Stimulated activated CD8-positive, alpha-beta memory T cell treated with anti-CD3 and anti-CD28 coated beads, Interleukin-7, amount 100 ng/mL, for 4 hours (primary cell): ENCODE measurements at regions not wholly inside any gene's neighbourhood (a gene's known extent, or its start where the extent isn't known, plus 50 kb on each side); places are given as distances from the start of the nearest gene placed in this dataset.
"Not testable (repeated sequence)": the region's sequence is repeated elsewhere in the genome, so short reads cannot be mapped to it uniquely, and the experiment has no call there.

Source experiments
- DNase-seq, 2 donors: peaks; one replicate each; pipeline ENCODE4 v3.0.0-alpha.2; 2020; ENCODE audit warnings: low read depth in 2 of 2

DNA sequence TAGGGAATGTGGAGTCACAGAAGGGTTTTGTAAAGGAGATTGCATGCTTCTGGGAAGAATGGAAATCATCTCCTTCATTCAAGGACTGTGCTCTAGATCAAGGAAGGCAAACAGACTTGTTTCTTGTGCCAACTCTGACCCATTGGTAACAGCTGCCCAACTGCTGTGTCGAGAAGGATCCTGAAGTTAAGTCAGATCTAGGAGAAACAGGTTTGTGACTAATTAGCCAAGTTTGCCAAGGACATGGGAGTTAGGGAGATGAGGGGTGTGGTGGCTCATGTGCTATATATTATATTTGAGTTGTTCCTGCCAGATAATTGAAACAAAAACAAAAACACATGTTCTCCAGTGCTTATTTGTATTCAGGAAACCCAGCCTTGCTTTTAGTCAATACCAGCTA, 251.2 kb upstream of the USP24 start:
- no peak for DNase-seq

DNA sequence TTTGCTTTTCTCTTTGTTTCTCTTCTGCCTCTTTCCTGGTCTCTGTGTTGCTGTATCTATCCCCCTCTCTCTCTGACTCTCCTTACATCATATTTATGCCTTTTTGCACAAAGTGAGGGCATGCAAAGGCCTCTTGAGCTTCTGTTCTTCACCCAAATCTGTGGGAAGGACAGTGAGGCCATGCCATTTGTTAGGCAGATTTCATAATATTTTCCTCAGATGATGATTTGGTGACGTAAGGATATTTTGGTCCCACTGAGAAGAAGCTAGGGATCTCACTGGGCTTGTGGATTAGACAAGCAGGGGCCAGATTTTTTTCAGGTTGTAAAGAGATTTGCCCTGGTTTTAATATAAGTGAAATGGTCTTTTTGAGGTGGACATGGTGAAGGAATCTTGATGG, 249.4 kb upstream of the USP24 start:
- no peak for DNase-seq

DNA sequence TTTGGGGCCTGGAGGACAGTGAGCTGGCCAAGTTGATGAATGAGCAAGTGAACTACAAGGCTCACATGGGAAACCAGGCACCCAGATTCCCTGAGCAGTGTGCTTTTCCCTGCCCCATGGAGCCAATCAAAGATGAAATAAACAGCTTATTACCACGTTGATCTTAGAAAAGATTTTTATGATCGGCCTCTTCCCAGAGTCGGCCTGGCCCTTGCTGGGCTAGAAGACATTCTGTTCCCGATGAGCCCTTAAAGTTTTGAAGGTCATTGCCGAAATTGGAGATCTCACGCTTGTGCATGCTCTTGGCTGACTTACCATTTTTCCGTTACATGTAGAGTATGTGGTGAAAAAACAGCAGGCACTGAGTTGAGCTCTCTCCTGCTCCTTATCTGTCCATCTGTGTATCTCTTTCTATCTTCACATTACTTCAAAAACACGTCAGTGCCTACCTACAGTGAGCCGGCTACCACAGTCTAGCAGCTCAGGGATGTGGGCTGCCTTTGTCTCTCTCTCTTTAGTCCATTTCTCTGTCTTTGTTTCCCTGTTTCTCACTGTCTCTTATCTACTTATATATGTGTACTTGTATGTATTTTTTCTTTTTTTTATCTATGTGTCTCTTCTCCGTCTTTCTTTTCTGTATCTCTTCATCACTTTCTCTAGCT, 248.8 kb upstream of the USP24 start:
- no peak for DNase-seq

DNA sequence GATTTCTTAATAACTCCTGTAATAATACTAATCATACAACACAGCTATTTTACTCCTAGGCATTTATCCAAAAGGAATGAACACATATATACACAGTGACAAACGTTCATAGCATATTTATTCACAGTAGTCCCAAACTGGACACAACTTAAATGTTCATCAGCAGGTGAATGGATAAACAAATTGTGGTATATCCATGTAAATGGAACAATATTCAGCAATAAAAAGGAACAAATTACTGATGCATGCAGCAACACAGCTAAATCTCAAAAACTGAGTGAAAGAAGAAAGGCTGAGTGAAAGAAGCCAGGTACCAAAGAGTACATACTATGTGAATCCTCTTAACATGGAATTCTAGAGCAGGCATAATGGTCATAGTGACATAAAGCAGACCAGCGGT, 242.7 kb upstream of the USP24 start:
- DNase-seq = no peak

DNA sequence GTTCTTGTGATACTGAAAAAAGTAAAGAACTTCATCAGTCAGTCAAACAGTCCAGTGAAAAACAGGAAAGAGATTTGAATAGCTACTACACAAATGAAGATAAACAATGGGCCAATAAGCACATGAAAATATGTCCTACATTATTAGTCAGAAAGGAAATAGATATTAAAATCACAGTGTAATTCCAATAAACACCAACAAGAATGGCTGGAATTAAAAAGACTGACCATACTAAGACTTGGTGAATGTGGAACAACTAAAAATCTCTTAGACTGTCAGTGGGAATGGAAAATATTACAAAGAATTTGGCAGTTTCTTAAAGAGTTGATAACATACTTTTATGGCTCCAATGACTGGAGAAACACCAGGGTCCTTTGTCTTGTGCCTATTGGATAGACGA, 241.8 kb upstream of the USP24 start:
- no peak for DNase-seq

DNA sequence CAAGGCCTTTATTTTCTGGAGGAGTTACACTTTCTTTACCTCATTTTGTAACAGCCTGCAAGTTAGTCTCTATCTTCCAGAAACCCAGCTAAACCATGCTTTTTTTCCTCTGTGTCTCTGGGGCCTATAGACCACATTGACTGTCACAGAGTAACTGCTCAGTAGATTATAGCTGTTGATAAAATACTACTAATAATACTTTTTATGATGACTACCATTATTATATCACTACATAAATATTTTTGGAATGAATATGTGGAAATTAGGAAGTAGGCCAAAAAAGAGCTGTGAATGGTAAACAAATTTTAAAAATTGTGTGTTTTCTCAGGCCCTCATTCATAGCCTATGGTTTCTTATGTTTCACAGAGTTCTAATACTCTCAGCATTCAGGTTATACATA, 233.1 kb upstream of the USP24 start:
- no peak for DNase-seq

DNA sequence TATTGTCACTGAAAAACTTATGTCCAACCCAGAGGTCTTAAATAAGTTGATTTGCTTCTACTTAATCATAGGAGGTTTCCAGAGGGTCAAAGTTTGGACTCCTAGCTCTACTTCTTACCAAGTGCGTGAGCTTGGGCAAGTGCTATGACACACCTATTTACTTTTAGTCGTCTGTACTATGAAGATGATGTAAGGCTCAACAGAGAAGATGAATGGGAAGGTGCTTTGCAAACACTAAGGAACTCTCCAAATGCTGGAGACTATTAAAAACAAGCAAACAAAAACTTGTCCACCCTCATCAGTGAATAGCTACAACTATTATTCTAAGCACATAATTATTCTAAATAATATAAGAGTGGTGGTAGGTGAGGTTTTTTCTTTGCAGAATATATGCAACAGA, 232.3 kb upstream of the USP24 start:
- DNase-seq = no peak

DNA sequence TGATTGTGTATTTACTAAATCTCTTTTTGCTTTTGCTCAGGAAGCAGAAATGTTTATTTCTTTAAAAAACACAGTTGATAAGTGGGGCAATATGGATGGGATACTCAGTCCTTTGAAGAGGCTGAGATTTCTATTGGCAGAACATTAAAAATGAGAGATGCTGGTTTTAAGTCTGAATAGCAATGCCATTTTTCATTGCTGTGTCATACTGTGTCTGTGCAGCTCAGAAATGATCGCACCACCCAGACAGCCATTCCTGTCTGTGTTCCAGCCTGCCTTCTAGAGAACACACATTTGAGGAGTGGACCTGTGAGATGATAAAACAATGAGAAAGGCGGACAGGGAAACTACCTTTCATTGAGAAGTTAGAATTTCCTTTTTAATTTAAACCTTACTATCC, 231.2 kb upstream of the USP24 start:
- no peak for DNase-seq

DNA sequence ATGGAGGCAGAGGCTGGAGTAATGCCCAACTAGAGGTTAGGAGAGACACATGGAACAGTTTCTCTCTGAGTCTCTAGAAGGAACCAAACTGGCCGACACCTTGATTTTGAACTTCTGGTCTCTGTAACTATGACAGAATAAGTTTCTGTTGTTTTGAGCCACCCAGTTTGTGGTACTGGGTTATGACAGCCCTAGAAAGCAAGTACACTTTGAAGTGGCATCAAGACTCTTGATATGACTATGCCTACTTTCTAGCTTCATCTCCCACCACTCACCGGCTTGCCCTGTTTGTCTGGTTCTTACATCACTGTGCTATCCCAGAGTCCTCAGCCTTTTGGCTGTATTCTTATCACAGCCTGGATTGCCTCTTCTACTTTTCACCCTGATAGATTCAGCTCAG, 230.3 kb upstream of the USP24 start:
- DNase-seq = no peak

DNA sequence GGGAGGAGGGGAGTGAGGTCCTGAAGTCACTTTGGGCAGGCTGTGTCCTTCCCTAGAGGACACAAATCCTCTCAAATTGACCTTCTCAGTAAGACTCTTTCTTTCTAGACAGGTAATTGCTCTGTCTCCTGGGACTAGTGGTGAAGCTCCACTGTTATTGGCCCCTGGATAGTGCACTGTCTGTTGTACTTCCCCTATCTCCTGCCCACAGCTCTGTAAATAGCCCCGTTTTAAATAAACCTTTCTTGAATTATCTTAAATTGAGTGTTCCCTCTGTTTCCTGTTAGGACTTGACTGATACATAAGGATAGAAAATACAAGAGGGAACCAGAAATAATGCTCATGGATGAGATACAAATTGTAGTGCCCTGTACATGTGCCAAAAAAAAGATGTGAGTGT, 229.5 kb upstream of the USP24 start:
- no peak for DNase-seq

DNA sequence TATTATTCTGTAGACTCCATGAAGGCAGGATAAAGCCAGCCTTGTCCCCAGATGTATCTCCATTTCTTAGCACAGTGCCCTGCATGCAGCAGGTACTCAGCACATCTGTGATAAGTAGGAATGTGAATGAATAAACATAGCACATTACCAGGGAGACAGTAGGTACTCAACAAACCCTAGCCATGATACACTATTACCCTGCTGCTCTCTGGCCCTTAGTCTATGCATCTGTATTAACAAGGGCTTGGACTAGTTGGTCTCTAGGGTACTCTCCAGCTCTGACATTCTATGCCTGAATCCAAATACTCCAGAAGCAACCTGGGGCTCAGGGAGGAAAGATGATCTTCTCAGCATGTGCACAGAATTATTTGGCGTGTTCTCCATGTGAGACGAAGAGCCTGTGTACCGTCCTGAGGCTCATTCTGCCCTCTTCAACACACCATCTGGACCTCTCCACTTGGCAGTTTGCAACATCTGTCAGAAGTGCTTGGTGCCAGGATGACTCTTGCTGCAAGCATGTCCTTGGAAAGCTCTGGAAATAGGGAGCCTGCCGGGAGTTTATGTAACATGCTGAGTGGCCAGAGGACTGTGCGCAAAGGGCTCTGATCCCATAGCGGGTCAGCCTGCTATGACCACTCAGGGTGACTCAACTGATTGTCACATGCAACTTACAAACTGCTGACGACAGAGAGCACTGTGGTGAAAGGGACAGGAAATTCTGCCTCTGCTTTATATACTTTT, 228.2 kb upstream of the USP24 start:
- DNase-seq = no peak

DNA sequence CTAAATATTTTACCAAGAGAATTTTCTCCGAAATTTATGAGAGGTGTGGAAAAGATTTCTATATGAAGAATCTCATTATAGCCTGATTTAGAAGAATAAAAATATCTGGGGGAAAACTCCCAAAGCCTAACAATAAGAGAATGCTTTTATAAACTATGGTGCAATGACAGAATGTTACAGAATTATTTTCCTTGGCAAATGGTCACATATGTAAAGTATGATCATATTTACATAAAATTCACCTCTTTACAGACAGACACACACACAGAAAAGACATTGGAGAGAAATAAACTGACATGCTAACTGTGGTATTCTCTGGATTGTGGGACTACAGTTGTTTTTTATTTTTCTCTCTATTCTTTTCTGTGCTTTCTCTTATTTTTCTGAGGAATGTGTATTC, 226.3 kb upstream of the USP24 start:
- DNase-seq = no peak

DNA sequence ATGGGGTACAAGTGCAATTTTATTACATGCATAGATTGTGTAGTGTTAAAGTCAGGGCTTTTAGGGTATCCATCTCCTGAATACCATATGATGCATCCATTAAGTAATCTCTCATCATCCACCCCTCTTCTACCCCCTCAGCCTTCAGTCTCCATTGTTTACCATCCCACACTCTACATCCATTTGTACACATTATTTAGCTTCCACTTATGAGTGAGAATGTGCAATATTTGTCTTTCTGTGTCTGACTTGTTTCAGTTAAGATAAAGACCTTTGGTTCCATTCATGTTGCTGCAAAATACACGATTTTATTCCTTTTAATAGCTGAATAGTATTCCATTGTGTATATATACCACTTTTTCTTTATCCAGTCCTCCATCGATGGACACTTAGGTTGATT, 222.5 kb upstream of the USP24 start:
- no peak for DNase-seq

DNA sequence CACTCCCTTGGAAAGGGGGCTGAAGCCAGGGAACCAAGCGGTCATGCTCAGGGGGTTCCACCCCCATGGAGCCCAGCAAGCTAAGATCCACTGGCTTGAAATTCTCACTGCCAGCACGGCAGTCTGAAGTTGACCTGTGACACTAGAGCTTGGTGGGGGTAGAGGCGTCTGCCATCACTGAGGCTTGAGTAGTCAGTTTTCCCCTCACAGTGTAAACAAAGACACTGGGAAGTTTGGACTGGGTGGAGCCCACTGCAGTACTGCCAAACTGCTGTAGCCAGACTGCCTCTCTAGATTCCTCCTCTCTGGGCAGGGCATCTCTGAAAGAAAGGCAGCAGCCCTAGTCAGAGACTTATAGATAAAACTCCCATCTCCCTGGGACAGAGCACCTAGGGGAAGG, 215.6 kb upstream of the USP24 start:
- not testable (repeated sequence) for DNase-seq

DNA sequence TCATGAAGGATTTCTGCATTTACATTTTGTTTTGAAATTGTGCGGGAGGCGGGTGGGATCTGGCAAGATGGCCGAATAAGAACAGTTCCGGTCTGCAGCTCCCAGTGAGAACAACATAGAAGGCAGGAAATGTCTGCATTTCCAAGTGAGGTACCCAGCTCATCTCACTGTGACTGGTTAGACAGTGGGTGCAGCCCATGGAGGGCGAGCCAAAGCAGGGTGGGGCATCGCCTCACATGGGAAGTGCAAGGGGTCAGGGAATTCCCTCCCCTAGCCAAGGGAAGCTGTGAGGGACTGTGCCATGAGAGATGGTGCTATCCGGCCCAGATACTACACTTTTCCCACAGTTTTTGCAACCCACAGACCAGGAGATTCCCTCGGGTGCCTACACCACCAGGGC, 215.0 kb upstream of the USP24 start:
- DNase-seq = not testable (repeated sequence)

DNA sequence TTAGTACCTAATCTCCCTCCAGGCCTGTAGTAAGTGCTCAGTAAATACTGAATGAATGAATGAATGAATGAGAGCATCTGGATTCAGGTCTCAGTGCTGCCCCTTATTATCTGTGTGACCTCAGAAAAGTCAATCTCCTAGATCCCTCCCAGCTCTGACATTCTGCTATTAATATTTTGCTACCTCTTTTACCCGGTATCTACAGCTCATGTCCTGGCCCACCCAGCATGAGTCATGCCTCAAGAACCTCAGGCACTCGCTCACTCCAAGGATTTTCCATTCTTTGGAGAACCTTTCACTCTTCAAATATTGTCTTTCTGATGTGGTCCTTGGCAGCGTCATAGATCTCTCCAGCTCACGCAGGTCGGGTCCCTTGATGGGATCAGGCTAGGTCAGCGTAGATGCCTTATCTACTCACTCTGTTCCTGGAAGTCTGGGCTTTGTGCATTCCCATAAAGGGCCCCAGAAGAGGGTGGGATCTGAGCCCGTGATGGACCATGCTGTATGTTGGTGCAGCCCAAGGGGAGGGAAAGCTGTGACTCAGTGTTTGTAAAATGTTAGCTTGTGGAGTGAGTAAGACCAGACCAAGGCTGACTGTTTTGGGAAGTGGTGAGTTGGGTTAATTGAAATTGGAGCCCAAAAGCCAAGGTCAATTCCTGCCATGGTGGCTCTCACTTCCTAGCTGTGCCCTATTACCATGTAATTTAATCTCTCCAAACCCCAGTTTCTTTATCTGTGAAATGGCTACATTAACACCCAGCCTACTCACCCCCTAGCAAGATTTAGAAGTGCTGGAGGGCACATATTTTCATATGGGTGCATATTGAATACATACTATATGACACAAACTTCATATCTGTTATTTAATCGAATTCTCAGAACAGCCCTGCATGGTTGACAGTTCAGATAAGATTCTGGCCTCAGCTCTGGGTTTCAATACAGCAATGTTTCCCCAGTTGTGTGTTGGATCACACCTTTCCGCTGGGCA, 214.1 kb upstream of the USP24 start:
- no peak for DNase-seq

DNA sequence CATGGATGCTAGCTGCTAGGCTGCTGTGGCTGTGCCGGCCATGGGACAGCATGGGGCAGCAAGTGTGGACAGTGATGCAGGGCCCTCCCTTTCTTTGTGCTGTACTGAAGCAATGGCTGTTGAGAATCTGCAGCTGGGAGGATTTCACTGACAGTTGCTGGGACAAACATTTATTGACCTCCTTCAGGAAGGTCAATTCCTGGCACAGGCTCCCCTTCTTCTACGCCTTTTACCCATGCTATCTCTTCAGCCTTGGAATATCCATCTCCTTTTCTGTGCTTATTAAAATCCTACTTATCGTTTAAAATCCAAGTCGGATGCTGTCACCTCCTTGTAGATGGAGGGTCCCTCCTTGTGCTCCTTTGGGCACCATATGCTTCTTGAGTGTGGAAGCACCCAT, 213.1 kb upstream of the USP24 start:
- DNase-seq = no peak

DNA sequence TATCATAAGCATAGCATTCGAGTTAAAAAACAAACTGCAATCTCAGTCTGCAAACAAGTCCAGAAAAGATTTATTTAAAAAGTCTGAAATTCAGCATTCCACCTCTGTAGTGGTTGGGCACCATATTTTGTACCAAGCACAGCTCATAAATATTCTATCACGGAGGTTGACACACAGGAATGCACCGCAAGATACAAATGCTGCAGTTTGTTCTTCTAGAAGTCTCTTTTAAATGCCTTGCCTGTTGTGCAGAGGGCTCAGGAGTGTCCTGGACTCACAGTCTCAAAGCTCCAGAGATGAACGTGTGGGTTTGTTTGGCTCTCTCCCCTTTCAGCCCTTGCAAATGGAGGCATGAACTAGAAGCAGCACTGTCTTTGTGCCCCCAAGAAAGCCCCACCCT, 212.4 kb upstream of the USP24 start:
- no peak for DNase-seq

DNA sequence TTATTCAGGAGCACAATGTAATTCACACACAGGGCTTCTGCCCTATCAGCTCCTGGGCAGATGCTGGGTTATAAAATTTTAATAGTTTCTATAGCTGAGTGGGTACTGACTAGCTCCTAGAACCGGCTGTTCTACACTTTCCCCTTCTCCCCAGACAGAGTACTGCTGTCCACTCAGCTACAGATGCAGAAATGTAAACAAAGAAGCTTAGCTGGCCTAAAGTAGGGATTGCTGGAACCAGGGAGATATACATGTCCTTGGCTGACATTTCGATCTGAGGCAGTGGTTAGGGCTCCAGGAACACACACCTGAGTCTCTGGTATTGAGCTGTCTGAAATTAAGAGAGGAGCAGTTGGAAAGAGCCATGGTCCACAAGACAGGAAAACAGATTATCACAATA, 211.5 kb upstream of the USP24 start:
- no peak for DNase-seq

DNA sequence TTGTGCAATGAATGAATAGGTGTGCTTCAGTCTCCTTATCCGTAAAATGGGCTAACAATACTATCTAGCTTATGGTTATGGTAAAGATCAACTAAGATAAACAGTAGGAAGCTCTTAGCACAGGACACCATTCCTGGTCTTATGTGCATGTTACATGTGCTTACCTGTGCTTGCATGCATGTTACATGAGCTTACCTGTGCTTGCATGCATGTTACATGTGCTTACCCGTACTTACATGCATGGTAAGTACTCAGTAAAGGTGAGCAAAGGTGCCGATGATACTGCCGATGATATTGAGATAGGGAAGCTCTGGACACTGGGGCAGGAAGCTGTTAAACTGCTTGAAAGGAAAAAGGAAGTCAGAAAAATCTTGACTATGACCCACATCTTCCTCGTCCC, 211.0 kb upstream of the USP24 start:
- no peak for DNase-seq

DNA sequence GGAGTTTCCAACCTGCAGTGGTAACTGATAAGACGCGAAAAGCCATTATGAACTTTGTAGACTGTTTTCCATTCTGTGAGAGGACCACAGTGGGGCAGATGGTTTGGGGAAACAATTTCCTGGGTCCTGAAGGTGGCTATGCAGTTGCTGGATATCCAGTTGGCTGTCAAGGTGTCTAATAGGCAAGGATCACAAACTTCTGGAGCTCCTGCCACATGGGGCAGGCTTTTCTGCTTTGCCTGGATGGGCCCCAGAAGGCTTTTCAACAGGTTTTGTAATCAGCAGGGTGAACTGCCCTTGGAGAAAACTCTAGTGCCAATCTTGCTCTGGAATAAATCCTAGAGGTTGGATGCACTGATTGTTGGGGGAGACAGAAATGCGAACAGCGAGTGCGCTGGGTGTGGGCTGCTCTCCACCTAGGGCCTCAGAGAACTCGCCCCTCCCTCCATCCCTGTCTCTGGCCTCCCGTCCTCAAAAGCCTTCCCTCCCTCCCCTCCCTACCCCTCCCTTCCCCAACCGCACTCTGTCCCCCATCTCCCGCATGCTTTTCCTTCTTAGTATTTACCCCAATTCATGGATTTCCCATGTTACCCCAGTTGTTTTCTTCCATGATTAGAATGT, 210.3 kb upstream of the USP24 start:
- DNase-seq = no peak

DNA sequence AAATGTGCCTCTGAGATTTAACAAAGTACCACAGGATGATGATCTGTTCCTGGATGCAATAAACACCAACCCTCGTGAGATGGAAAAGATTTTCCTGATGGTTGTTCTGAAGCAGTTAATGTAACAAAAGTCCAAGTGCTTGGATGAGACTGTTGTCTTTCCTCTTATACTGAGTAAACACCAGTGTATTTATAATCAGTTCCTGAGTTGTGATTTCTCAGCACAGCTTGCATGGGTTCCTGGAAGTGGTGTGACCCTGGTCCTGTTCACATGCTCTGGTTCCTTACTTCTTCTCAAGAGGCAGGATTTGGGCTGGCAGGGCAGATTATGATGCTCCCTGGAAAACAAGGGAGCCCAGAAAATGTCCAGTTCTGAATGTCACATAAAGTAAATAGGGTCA, 208.2 kb upstream of the USP24 start:
- DNase-seq = no peak
